WTC11 (cell line): ENCODE measurements at regions not wholly inside any gene's neighbourhood (a gene's known extent, or its start where the extent isn't known, plus 50 kb on each side); places are given as distances from the start of the nearest gene placed in this dataset.

Experiments used
- CTCF ChIP-seq: fragments of 200-600 bp; IDR thresholded peaks from 2 replicates; pipeline ENCODE4 v1.8.0; 2022; ENCODE audit warnings: antibody characterized with exemption
- ELF4 ChIP-seq: sonication (generic); formaldehyde crosslinking; IDR thresholded peaks from 2 replicates; pipeline ENCODE4 v1.8.1; 2022; ENCODE audit warnings: low read depth, mild to moderate bottlenecking, moderate library complexity, missing genetic modification reagents
- ESRRA ChIP-seq: sonication (generic); formaldehyde crosslinking; IDR thresholded peaks from 2 replicates; pipeline ENCODE4 v1.8.1; 2022; ENCODE audit warnings: mild to moderate bottlenecking, missing genetic modification reagents, borderline replicate concordance
- FOXJ3 ChIP-seq: sonication (generic); formaldehyde crosslinking; IDR thresholded peaks from 2 replicates; pipeline ENCODE4 v1.9.0; 2021; ENCODE audit warnings: missing genetic modification reagents, mild to moderate bottlenecking, borderline replicate concordance
- KAT7 ChIP-seq: sonication (generic); formaldehyde crosslinking; IDR thresholded peaks from 2 replicates; pipeline ENCODE4 v1.8.1; 2023; ENCODE audit warnings: missing genetic modification reagents, mild to moderate bottlenecking, borderline replicate concordance
- NFYB ChIP-seq: sonication (generic); formaldehyde crosslinking; conservative IDR thresholded peaks from 2 replicates; pipeline ENCODE4 v1.8.0; 2022; ENCODE audit warnings: low read depth, missing genetic modification reagents
- ZBTB21 ChIP-seq: sonication (generic); formaldehyde crosslinking; IDR thresholded peaks from 2 replicates; pipeline ENCODE4 v1.8.1; 2023; ENCODE audit warnings: mild to moderate bottlenecking, missing genetic modification reagents, borderline replicate concordance
- ZNF121 ChIP-seq: sonication (generic); formaldehyde crosslinking; IDR thresholded peaks from 2 replicates; pipeline ENCODE4 v1.8.0; 2023; ENCODE audit warnings: missing genetic modification reagents
- ZNF138 ChIP-seq: sonication (generic); formaldehyde crosslinking; conservative IDR thresholded peaks from 2 replicates; pipeline ENCODE4 v1.8.1; 2022; ENCODE audit warnings: mild to moderate bottlenecking, moderate library complexity, missing genetic modification reagents
- ZNF232 ChIP-seq: sonication (generic); formaldehyde crosslinking; IDR thresholded peaks from 2 replicates; pipeline ENCODE4 v1.8.0; 2022; ENCODE audit warnings: mild to moderate bottlenecking, missing genetic modification reagents
- ZNF263 ChIP-seq: sonication (generic); formaldehyde crosslinking; IDR thresholded peaks from 2 replicates; pipeline ENCODE4 v1.8.1; 2022; ENCODE audit warnings: low read depth, mild to moderate bottlenecking, moderate library complexity, missing genetic modification reagents
- TF ChIP-seq, protein P1 (sequence below): sonication (generic); formaldehyde crosslinking; IDR thresholded peaks from 2 replicates; pipeline ENCODE4 v1.8.1; 2022; ENCODE audit warnings: mild to moderate bottlenecking, moderate library complexity, missing genetic modification reagents
- TF ChIP-seq, protein P2 (sequence below): sonication (generic); formaldehyde crosslinking; IDR thresholded peaks from 2 replicates; pipeline ENCODE4 v1.8.0; 2022; ENCODE audit warnings: mild to moderate bottlenecking, missing genetic modification reagents
- TF ChIP-seq, protein P3 (sequence below): sonication (generic); formaldehyde crosslinking; IDR thresholded peaks from 2 replicates; pipeline ENCODE4 v1.8.1; 2023; ENCODE audit warnings: mild to moderate bottlenecking, missing genetic modification reagents, borderline replicate concordance

DNA sequence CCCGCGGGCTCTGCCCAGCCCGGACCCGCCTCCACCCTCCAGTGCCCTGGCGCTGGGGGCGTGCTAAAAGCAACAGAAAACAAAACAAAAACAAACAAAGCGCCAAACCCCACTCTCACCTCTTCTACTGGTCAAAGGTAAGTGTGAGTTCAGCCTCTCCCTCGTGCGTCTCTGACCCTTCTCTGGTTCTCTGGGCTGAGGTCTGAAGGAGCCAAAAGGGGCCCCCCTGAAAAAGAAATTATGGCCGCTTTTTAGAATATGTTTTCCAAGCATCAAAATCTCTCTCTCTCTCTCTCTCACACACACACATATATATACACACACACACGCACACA is 133.5 kb upstream of the DPYD start:
- no peak for TF ChIP-seq ZNF232 (CRISPR knock-in tag)
- no peak for TF ChIP-seq ZBTB21
- no peak for TF ChIP-seq FOXJ3 (CRISPR knock-in tag)
- TF ChIP-seq CTCF = no peak
- TF ChIP-seq, protein P1, sequence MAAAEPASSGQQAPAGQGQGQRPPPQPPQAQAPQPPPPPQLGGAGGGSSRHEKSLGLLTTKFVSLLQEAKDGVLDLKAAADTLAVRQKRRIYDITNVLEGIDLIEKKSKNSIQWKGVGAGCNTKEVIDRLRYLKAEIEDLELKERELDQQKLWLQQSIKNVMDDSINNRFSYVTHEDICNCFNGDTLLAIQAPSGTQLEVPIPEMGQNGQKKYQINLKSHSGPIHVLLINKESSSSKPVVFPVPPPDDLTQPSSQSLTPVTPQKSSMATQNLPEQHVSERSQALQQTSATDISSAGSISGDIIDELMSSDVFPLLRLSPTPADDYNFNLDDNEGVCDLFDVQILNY (CRISPR knock-in tag) = no peak
- TF ChIP-seq, protein P2, sequence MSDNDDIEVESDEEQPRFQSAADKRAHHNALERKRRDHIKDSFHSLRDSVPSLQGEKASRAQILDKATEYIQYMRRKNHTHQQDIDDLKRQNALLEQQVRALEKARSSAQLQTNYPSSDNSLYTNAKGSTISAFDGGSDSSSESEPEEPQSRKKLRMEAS (CRISPR knock-in tag) = no peak
- no peak for TF ChIP-seq ZNF121 (CRISPR knock-in tag)
- no peak for TF ChIP-seq NFYB (CRISPR knock-in tag)
- TF ChIP-seq ZNF138 (CRISPR knock-in tag) = no peak
- TF ChIP-seq, protein P3, sequence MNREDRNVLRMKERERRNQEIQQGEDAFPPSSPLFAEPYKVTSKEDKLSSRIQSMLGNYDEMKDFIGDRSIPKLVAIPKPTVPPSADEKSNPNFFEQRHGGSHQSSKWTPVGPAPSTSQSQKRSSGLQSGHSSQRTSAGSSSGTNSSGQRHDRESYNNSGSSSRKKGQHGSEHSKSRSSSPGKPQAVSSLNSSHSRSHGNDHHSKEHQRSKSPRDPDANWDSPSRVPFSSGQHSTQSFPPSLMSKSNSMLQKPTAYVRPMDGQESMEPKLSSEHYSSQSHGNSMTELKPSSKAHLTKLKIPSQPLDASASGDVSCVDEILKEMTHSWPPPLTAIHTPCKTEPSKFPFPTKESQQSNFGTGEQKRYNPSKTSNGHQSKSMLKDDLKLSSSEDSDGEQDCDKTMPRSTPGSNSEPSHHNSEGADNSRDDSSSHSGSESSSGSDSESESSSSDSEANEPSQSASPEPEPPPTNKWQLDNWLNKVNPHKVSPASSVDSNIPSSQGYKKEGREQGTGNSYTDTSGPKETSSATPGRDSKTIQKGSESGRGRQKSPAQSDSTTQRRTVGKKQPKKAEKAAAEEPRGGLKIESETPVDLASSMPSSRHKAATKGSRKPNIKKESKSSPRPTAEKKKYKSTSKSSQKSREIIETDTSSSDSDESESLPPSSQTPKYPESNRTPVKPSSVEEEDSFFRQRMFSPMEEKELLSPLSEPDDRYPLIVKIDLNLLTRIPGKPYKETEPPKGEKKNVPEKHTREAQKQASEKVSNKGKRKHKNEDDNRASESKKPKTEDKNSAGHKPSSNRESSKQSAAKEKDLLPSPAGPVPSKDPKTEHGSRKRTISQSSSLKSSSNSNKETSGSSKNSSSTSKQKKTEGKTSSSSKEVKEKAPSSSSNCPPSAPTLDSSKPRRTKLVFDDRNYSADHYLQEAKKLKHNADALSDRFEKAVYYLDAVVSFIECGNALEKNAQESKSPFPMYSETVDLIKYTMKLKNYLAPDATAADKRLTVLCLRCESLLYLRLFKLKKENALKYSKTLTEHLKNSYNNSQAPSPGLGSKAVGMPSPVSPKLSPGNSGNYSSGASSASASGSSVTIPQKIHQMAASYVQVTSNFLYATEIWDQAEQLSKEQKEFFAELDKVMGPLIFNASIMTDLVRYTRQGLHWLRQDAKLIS = no peak
- TF ChIP-seq ZNF263 (CRISPR knock-in tag) = no peak
- TF ChIP-seq KAT7 = no peak
- TF ChIP-seq ESRRA (CRISPR knock-in tag) = no peak
- no peak for TF ChIP-seq ELF4
